Liver (tissue), 7 donors: ENCODE measurements at regions not wholly inside any gene's neighbourhood (a gene's known extent, or its start where the extent isn't known, plus 50 kb on each side); places are given as distances from the start of the nearest gene placed in this dataset.

Experiments used
- DNase-seq: peaks from one replicate; pipeline ENCODE4 v3.0.0-alpha.2; 2017; ENCODE audit warnings: low spot score
- H3K27ac ChIP-seq, 2 donors: one replicate each; pipeline ENCODE4 v1.7.0; 2013; ENCODE audit warnings: inconsistent platforms in 2 of 2, low read length in 2 of 2, control low read depth in 1 of 2, low read depth in 1 of 2, mild to moderate bottlenecking in 1 of 2
- H3K27me3 ChIP-seq, 4 donors: one replicate each; pipeline versions ENCODE4 v1.6.1 to v1.7.0; 2013; ENCODE audit warnings: low read length in 3 of 4, inconsistent platforms in 1 of 4, mild to moderate bottlenecking in 1 of 4, moderate library complexity in 1 of 4; ENCODE audit not compliant: control insufficient read depth in 4 of 4, insufficient read depth in 4 of 4
- H3K36me3 ChIP-seq, 4 donors: one replicate each; pipeline versions ENCODE4 v1.6.1 to v1.7.0; 2013; ENCODE audit warnings: low read length in 3 of 4, mild to moderate bottlenecking in 3 of 4, low read depth in 1 of 4, moderate library complexity in 1 of 4; ENCODE audit not compliant: control insufficient read depth in 4 of 4, insufficient read depth in 3 of 4
- H3K4me1 ChIP-seq, 4 donors: one replicate each; pipeline versions ENCODE4 v1.6.1 to v1.7.0; 2013; ENCODE audit warnings: low read length in 3 of 4, mild to moderate bottlenecking in 3 of 4, moderate library complexity in 1 of 4; ENCODE audit not compliant: control insufficient read depth in 4 of 4, insufficient read depth in 4 of 4
- H3K4me3 ChIP-seq, 3 donors: one replicate each; pipeline versions ENCODE4 v1.6.1 to v1.7.0; 2013; ENCODE audit warnings: low read length in 3 of 3, control low read depth in 1 of 3, low read depth in 1 of 3, mild to moderate bottlenecking in 1 of 3
- H3K9ac ChIP-seq, 2 donors: one replicate each; pipeline ENCODE4 v1.7.0; 2013; ENCODE audit warnings: low read length in 2 of 2, mild to moderate bottlenecking in 2 of 2, moderate library complexity in 2 of 2, control low read depth in 1 of 2, low read depth in 1 of 2
- H3K9me3 ChIP-seq, 4 donors: one replicate each; pipeline versions ENCODE4 v1.6.1 to v1.7.0; 2013; ENCODE audit warnings: low read length in 3 of 4; ENCODE audit not compliant: control insufficient read depth in 4 of 4
- FOXA1 ChIP-seq: IDR thresholded peaks from 2 replicates; pipeline ENCODE4 v1.6.1; 2016; ENCODE audit warnings: antibody characterized with exemption
- GABPA ChIP-seq, 2 donors: IDR thresholded peaks in 1 of 2; conservative IDR thresholded peaks in 1 of 2; 2 replicates each; pipeline ENCODE4 v1.6.1; 2016; ENCODE audit warnings: antibody characterized with exemption in 2 of 2, mild to moderate bottlenecking in 1 of 2, moderate library complexity in 1 of 2
- HNF4A ChIP-seq, 2 donors: conservative IDR thresholded peaks; 2 replicates each; pipeline ENCODE4 v1.6.1; 2016; ENCODE audit warnings: antibody characterized with exemption in 2 of 2, mild to moderate bottlenecking in 2 of 2
- HNF4G ChIP-seq: IDR thresholded peaks from 2 replicates; pipeline ENCODE4 v1.6.1; 2016; ENCODE audit warnings: antibody characterized with exemption
- JUND ChIP-seq, 2 donors: IDR thresholded peaks; 2 replicates each; pipeline ENCODE4 v1.6.1; 2016; ENCODE audit warnings: antibody characterized with exemption in 2 of 2
- NR2F2 ChIP-seq: IDR thresholded peaks from 2 replicates; pipeline ENCODE4 v1.6.1; 2016; ENCODE audit warnings: antibody characterized with exemption
- RAD21 ChIP-seq, 2 donors: IDR thresholded peaks; 2 replicates each; pipeline ENCODE4 v1.6.1; 2016; ENCODE audit warnings: antibody characterized with exemption in 2 of 2, mild to moderate bottlenecking in 2 of 2
- SP1 ChIP-seq: IDR thresholded peaks from 2 replicates; pipeline ENCODE4 v1.6.1; 2018; ENCODE audit warnings: antibody characterized with exemption, mild to moderate bottlenecking
- TAF1 ChIP-seq: conservative IDR thresholded peaks from 2 replicates; pipeline ENCODE4 v1.6.1; 2016; ENCODE audit warnings: antibody characterized with exemption, mild to moderate bottlenecking
- YY1 ChIP-seq: IDR thresholded peaks from 2 replicates; pipeline ENCODE4 v1.6.1; 2016; ENCODE audit warnings: antibody characterized with exemption, mild to moderate bottlenecking
- WGBS: extraction: QIAGEN DNeasy Blood & Tissue Kit; methylation state at CpG from one replicate; pipeline ENCODE4 v1.1.7; 2013; 5-methylcytosine and 5-hydroxymethylcytosine counted together
- TF ChIP-seq, protein P1 (sequence below): IDR thresholded peaks from 2 replicates; pipeline ENCODE4 v1.6.1; 2016; ENCODE audit warnings: antibody characterized with exemption
- TF ChIP-seq, protein P2 (sequence below): IDR thresholded peaks from 2 replicates; pipeline ENCODE4 v1.6.1; 2016; ENCODE audit warnings: antibody characterized with exemption
- TF ChIP-seq, protein P3 (sequence below): IDR thresholded peaks from 2 replicates; pipeline ENCODE4 v1.6.1; 2016; ENCODE audit warnings: antibody characterized with exemption, mild to moderate bottlenecking
- TF ChIP-seq, protein P4 (sequence below): IDR thresholded peaks from 2 replicates; pipeline ENCODE4 v1.6.1; 2016; ENCODE audit warnings: antibody characterized with exemption
- donor health status: healthy.
- donor health status: healthy.
- donor health status: healthy.
- donor health status: healthy.

DNA sequence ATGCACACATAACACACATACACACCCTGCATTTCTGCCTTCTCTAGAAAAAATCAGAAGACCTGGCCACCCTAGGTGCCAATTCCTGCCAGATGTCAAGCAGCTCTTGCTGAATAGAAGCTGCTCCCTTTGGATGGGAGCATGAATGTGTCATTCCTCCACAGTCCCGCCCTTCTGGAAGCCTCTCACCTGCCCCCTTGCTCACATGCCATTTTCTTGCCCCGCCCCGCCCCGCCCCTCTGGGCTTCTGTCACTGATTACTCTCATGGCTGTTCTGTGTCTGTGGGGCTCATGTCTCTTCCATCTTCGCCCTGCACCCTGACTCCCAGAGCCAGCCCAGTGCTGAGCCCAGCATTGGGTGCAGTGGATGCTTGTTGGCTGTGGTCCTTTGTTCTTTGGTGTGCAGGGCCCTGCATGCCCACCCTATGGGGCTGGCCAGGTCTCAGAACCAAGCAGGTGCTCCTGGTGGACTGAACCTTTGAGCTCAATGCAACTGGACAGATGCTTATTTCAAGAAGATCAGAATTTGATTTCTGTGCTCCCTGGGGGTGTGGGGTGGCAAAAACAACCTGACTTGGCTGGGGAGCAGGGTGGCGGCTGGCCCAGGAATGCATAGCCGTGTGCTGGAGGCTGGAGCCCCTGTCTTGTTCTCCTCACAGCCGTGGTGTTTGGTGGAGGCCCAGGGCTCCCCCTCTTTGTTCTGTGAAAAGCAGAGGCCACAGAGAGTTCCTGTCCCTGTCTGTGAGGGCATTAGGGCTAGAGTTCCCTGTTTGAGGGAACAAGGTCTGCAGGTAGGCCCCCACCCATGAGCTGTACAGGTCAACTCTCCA is 140.6 kb upstream of the GLI2 start:
- Histone ChIP-seq H3K36me3 (no peaks in the 10 kb centered on the region), H3K9me3 (no peaks in the 10 kb centered on the region), H3K27me3 (no peaks in the 10 kb centered on the region), H3K9ac (no peak overlapping the region), H3K4me3 (no peak overlapping the region), H3K27ac (no peak overlapping the region), H3K4me1 (peaks cover 4 to 16% (median 12%) of the 10 kb centered on the region in 4 donors)
- DNase-seq = no peak
- 88% methylated on average over 8 of the region's 8 CpGs for WGBS
- no peak for TF ChIP-seq SP1
- no peak for TF ChIP-seq RAD21 (IDR thresholded peaks at IDR 0.05)
- TF ChIP-seq, protein P1, sequence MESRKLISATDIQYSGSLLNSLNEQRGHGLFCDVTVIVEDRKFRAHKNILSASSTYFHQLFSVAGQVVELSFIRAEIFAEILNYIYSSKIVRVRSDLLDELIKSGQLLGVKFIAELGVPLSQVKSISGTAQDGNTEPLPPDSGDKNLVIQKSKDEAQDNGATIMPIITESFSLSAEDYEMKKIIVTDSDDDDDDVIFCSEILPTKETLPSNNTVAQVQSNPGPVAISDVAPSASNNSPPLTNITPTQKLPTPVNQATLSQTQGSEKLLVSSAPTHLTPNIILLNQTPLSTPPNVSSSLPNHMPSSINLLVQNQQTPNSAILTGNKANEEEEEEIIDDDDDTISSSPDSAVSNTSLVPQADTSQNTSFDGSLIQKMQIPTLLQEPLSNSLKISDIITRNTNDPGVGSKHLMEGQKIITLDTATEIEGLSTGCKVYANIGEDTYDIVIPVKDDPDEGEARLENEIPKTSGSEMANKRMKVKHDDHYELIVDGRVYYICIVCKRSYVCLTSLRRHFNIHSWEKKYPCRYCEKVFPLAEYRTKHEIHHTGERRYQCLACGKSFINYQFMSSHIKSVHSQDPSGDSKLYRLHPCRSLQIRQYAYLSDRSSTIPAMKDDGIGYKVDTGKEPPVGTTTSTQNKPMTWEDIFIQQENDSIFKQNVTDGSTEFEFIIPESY = no peak
- no peak for TF ChIP-seq NR2F2
- no peak for TF ChIP-seq HNF4A (conservative IDR thresholded peaks at IDR 0.05)

DNA sequence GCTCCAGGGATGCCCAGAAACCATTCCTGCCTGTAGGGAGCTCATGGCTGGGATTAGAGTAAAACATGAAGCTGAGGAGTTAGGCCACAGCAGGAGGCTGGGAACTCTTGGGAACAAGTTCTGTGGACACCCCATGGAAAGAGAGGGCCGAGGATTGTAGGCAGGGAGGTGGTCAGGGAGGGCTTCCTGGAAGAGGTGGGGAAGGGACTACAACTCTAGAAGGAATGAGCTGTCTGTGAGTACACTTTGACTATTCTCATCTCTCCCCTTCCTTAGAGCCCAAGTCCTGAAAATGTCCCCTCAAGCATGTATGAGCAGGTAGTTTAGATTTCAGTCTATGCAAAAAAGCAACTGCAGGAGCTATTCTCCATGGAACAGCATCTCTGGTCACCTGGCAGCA is 139.9 kb upstream of the GLI2 start:
- DNase-seq = no peak
- H3K4me3 ChIP-seq = no peak overlapping the region
- no peaks in the 10 kb centered on the region for H3K36me3 ChIP-seq
- WGBS = 95% methylated on average over 1 of the region's 1 CpG
- TF ChIP-seq, protein P2, sequence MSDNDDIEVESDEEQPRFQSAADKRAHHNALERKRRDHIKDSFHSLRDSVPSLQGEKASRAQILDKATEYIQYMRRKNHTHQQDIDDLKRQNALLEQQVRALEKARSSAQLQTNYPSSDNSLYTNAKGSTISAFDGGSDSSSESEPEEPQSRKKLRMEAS = no peak
- TF ChIP-seq, protein P1 = no peak
- TF ChIP-seq, protein P3, sequence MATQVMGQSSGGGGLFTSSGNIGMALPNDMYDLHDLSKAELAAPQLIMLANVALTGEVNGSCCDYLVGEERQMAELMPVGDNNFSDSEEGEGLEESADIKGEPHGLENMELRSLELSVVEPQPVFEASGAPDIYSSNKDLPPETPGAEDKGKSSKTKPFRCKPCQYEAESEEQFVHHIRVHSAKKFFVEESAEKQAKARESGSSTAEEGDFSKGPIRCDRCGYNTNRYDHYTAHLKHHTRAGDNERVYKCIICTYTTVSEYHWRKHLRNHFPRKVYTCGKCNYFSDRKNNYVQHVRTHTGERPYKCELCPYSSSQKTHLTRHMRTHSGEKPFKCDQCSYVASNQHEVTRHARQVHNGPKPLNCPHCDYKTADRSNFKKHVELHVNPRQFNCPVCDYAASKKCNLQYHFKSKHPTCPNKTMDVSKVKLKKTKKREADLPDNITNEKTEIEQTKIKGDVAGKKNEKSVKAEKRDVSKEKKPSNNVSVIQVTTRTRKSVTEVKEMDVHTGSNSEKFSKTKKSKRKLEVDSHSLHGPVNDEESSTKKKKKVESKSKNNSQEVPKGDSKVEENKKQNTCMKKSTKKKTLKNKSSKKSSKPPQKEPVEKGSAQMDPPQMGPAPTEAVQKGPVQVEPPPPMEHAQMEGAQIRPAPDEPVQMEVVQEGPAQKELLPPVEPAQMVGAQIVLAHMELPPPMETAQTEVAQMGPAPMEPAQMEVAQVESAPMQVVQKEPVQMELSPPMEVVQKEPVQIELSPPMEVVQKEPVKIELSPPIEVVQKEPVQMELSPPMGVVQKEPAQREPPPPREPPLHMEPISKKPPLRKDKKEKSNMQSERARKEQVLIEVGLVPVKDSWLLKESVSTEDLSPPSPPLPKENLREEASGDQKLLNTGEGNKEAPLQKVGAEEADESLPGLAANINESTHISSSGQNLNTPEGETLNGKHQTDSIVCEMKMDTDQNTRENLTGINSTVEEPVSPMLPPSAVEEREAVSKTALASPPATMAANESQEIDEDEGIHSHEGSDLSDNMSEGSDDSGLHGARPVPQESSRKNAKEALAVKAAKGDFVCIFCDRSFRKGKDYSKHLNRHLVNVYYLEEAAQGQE = no peak
- TF ChIP-seq GABPA (IDR thresholded peaks at IDR 0.05 in 1 of 2, conservative IDR thresholded peaks at IDR 0.05 in 1 of 2) = no peak
- TF ChIP-seq, protein P4, sequence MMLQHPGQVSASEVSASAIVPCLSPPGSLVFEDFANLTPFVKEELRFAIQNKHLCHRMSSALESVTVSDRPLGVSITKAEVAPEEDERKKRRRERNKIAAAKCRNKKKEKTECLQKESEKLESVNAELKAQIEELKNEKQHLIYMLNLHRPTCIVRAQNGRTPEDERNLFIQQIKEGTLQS = no peak
- TF ChIP-seq JUND (IDR thresholded peaks at IDR 0.05) = no peak
- no peak for TF ChIP-seq HNF4G
- no peak for TF ChIP-seq FOXA1
- no peak for TF ChIP-seq TAF1
- TF ChIP-seq YY1 = no peak
- TF ChIP-seq NR2F2 = no peak
- TF ChIP-seq RAD21 (IDR thresholded peaks at IDR 0.05) = no peak
- no peaks in the 10 kb centered on the region for H3K9me3 ChIP-seq
- H3K9ac ChIP-seq = no peak overlapping the region
- H3K27ac ChIP-seq = no peak overlapping the region
- no peaks in the 10 kb centered on the region for H3K27me3 ChIP-seq
- peaks cover 4 to 16% (median 12%) of the 10 kb centered on the region in 4 donors for H3K4me1 ChIP-seq
